NOMO-1 (cell line): ENCODE measurements at regions not wholly inside any gene's neighbourhood (a gene's known extent, or its start where the extent isn't known, plus 50 kb on each side); places are given as distances from the start of the nearest gene placed in this dataset.
A peak's percentile ranks its signal among the peaks of the same experiment; 100 is the strongest.

Experiments used
- DNase-seq, 2 experiments: peaks; one replicate each; lab custom pipeline; 2025; ENCODE audit not compliant: unreplicated experiment in 2 of 2; lab: John Stamatoyannopoulos, UW

- DNase-seq = no peak
Observed at GRCh38 chr15:77798847-77799246, 166.1 kb upstream of the LINGO1 start.

GRCh38 chr15:77798151-77798835 is 165.6 kb upstream of the LINGO1 start:
- no peak for DNase-seq

- DNase-seq = no peak
Observed at GRCh38 chr15:77797270-77797669, 164.6 kb upstream of the LINGO1 start.

GRCh38 chr15:77796046-77796729 is 163.5 kb upstream of the LINGO1 start:
- DNase-seq = no peak

- no peak for DNase-seq
Observed at GRCh38 chr15:77795446-77795845, 162.7 kb upstream of the LINGO1 start.

- DNase-seq = no peak
Observed at GRCh38 chr15:77791941-77792340, 159.2 kb upstream of the LINGO1 start.

GRCh38 chr15:77790481-77790880 is 157.8 kb upstream of the LINGO1 start:
- DNase-seq = no peak

- DNase-seq = no peak
Observed at GRCh38 chr15:77786956-77787355, 154.2 kb upstream of the LINGO1 start.

GRCh38 chr15:77786181-77786890 is 153.6 kb upstream of the LINGO1 start:
- no peak for DNase-seq

- DNase-seq = peak in 1 of 2 experiments; percentile 10
Observed at GRCh38 chr15:77784361-77785292, 151.9 kb upstream of the LINGO1 start.

GRCh38 chr15:77783636-77784035 is 150.9 kb upstream of the LINGO1 start:
- DNase-seq = no peak

GRCh38 chr15:77782691-77783090 is 150.0 kb upstream of the LINGO1 start:
- no peak for DNase-seq

GRCh38 chr15:77781946-77782240 is 149.2 kb upstream of the LINGO1 start:
- no peak for DNase-seq

- no peak for DNase-seq
Observed at GRCh38 chr15:77781151-77781945, 148.6 kb upstream of the LINGO1 start.

- no peak for DNase-seq
Observed at GRCh38 chr15:77778802-77779201, 146.1 kb upstream of the LINGO1 start.

GRCh38 chr15:77775837-77776236 is 143.1 kb upstream of the LINGO1 start:
- DNase-seq = no peak

GRCh38 chr15:77775373-77775772 is 142.7 kb upstream of the LINGO1 start:
- no peak for DNase-seq

- DNase-seq = no peak
Observed at GRCh38 chr15:77774350-77774749, 141.6 kb upstream of the LINGO1 start.

- no peak for DNase-seq
Observed at GRCh38 chr15:77773903-77774302, 141.2 kb upstream of the LINGO1 start.
